Right atrium auricular region (tissue), 2 donors: ENCODE measurements at regions not wholly inside any gene's neighbourhood (a gene's known extent, or its start where the extent isn't known, plus 50 kb on each side); places are given as distances from the start of the nearest gene placed in this dataset.

Experiments used
- DNase-seq: peaks from one replicate; pipeline ENCODE4 v3.0.0-alpha.2; 2019; ENCODE audit warnings: low spot score
- H3K27ac ChIP-seq, 2 donors: fragments of 200-600 bp; sonication (generic); 1 replicate in 1 of 2; 2 replicates in 1 of 2; pipeline ENCODE4 v1.5.1; 2016 to 2019
- H3K27me3 ChIP-seq, 2 donors: fragments of 200-600 bp; sonication (generic); one replicate each; pipeline versions ENCODE4 v1.5.1 to v1.6.0; 2017 to 2019
- H3K36me3 ChIP-seq: fragments of 200-600 bp; sonication (generic); one replicate; pipeline ENCODE4 v1.5.1; 2016
- H3K4me1 ChIP-seq, 2 donors: fragments of 200-600 bp; sonication (generic); one replicate each; pipeline versions ENCODE4 v1.5.1 to v1.6.0; 2017 to 2019
- H3K4me3 ChIP-seq, 2 donors: fragments of 200-600 bp; sonication (generic); 1 replicate in 1 of 2; 2 replicates in 1 of 2; pipeline ENCODE4 v1.5.1; 2017 to 2019; ENCODE audit warnings: mild to moderate bottlenecking in 1 of 2, moderate library complexity in 1 of 2
- H3K9me3 ChIP-seq, 2 donors: fragments of 200-600 bp; sonication (generic); one replicate each; pipeline ENCODE4 v1.5.1; 2019
- TF ChIP-seq, protein P1 (sequence below), 2 donors: fragments of 200-600 bp; sonication (generic); IDR thresholded peaks; one replicate each; pipeline ENCODE4 v1.5.1; 2019; ENCODE audit warnings: antibody characterized with exemption in 2 of 2

DNA sequence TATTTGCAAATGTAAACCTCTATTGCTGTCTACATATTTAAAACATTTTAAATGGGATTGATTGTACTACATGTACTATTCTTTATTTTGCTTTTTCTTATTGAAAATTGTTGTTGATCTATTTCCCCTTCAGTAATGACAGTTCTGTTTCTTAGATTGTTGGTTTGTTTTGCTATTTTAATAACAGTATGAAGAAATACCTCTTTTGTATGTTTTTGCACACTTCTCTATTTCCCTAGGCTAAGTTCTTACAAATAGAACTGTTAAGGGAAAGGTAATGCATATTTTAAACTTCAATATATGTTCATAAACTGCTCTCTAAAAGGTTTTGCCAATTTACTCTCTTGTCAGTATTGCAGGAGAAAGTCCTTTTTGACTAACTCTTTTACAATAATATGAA is 195.0 kb upstream of the PRPS1L1 start:
- Histone ChIP-seq H3K9me3 (no peaks in the 10 kb centered on the region), H3K4me3 (no peak overlapping the region), H3K27ac (no peak overlapping the region), H3K27me3 (no peaks in the 10 kb centered on the region), H3K4me1 (peaks cover 0 to 4% of the 10 kb centered on the region in 2 donors), H3K36me3 (no peaks in the 10 kb centered on the region)
- TF ChIP-seq, protein P1, sequence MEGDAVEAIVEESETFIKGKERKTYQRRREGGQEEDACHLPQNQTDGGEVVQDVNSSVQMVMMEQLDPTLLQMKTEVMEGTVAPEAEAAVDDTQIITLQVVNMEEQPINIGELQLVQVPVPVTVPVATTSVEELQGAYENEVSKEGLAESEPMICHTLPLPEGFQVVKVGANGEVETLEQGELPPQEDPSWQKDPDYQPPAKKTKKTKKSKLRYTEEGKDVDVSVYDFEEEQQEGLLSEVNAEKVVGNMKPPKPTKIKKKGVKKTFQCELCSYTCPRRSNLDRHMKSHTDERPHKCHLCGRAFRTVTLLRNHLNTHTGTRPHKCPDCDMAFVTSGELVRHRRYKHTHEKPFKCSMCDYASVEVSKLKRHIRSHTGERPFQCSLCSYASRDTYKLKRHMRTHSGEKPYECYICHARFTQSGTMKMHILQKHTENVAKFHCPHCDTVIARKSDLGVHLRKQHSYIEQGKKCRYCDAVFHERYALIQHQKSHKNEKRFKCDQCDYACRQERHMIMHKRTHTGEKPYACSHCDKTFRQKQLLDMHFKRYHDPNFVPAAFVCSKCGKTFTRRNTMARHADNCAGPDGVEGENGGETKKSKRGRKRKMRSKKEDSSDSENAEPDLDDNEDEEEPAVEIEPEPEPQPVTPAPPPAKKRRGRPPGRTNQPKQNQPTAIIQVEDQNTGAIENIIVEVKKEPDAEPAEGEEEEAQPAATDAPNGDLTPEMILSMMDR (IDR thresholded peaks at IDR 0.05): no peak
- DNase-seq: no peak

DNA sequence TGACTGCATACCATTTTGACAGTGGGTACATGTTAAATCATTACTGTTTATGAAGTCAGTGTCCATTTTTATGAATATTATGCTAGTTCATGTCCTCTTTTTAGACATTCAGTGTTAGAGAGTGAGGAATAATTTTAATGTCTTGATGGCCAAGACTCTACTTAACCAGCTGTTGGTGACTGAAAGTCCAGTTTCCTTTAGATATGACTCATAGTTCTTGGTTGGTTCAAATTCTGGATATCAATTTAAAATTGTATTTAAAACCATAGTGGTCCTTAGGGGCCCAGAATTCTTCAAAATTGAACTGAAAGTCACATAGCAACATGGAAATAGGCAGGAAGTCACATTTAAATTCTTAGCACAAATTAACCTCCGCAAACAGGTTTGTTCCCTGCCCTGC is 196.5 kb upstream of the PRPS1L1 start:
- Histone ChIP-seq H3K9me3 (no peaks in the 10 kb centered on the region), H3K36me3 (no peaks in the 10 kb centered on the region), H3K4me1 (peaks cover 0 to 4% of the 10 kb centered on the region in 2 donors), H3K27ac (no peak overlapping the region), H3K27me3 (no peaks in the 10 kb centered on the region), H3K4me3 (no peak overlapping the region)
- TF ChIP-seq, protein P1 (IDR thresholded peaks at IDR 0.05): no peak
- DNase-seq: no peak

DNA sequence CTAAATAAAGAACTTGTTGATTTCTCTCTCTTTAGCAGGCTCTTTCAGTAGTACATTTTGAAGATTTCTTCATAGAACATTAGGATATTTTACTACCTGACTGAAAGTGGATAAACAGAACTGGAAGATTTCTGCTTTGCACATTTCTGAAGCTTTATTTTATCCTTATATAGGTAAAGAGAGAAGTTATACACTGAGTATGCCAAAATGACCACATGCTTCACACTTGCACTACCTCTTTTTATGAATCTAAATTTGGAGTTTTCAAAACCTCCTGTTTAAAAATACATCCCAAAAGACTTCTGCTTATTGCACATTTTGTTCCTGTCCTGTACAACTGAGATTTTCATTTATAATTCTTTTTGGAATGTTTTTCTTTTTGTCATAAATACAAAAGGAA is 197.4 kb upstream of the PRPS1L1 start:
- Histone ChIP-seq H3K27me3 (no peaks in the 10 kb centered on the region), H3K4me1 (peaks cover 0 to 4% of the 10 kb centered on the region in 2 donors), H3K27ac (no peak overlapping the region), H3K36me3 (no peaks in the 10 kb centered on the region), H3K4me3 (no peak overlapping the region), H3K9me3 (no peaks in the 10 kb centered on the region)
- DNase-seq: no peak
- TF ChIP-seq, protein P1 (IDR thresholded peaks at IDR 0.05): no peak

DNA sequence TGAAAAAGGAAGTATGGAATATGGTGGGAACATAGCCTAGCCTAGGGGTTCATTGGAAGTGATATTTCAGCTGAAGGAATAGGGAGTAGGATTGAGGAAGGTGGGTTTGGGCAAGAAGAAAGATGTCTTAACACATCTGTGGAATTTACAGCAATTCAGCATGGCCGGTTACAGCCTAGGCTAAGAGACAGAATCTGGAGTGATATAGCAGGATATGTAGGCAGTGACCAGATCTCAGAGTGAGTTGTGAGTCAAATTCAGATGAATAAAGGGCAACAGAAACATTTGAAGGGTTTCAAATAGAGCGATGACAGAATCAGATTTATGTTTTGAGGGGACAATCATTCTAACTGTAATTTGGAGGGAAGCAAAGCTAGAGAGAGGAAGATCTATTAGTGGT is 199.0 kb upstream of the PRPS1L1 start:
- Histone ChIP-seq H3K4me3 (no peak overlapping the region), H3K4me1 (peaks cover 0 to 4% of the 10 kb centered on the region in 2 donors), H3K36me3 (no peaks in the 10 kb centered on the region), H3K9me3 (no peaks in the 10 kb centered on the region), H3K27me3 (no peaks in the 10 kb centered on the region), H3K27ac (no peak overlapping the region)
- TF ChIP-seq, protein P1 (IDR thresholded peaks at IDR 0.05): no peak
- DNase-seq: no peak

DNA sequence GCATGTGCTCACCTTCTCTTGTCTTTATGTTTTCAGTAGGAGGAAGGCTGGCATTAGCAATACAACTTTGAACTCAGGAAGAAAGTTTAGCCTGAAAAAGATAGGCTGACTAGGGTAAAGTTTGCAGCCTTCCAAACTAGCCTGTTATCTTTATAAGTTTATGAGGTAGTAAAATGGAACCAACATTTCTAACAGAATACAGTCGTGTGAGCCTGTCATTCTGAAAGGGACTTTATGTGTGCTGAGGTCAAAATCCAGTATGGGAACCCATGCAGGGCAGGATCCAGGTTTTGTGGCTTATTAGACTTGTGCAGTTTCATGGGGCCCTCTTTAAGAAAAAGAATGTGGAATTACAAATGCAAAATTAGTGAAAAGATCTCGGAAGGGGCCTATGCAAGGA is 201.0 kb upstream of the PRPS1L1 start:
- Histone ChIP-seq H3K4me3 (no peak overlapping the region), H3K9me3 (no peaks in the 10 kb centered on the region), H3K27me3 (no peaks in the 10 kb centered on the region), H3K36me3 (no peaks in the 10 kb centered on the region), H3K27ac (no peak overlapping the region), H3K4me1 (peaks cover 0 to 4% of the 10 kb centered on the region in 2 donors)
- no peak for DNase-seq
- TF ChIP-seq, protein P1 (IDR thresholded peaks at IDR 0.05): no peak

DNA sequence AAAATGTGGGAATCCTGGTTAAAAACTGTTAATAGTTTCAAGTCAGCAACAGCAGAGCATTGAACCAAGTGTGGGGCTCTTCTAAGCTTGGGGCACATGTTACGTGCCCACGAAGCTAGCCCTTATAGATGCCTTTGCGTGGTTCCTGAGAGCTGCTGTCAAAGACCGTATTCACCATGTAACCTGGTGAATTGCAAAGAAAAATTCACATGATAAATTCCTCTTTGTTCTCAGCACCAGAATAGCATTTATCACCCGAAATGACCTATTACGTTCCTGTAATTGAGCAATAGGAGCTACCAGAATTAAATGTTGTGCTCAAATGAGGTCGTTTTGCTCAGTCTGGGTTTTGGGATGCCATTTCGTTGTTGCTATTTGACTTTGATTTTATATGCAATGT is 202.6 kb upstream of the PRPS1L1 start:
- Histone ChIP-seq H3K27ac (no peak overlapping the region), H3K4me3 (no peak overlapping the region), H3K9me3 (no peaks in the 10 kb centered on the region), H3K4me1 (peaks cover 0 to 4% of the 10 kb centered on the region in 2 donors), H3K36me3 (no peaks in the 10 kb centered on the region), H3K27me3 (no peaks in the 10 kb centered on the region)
- TF ChIP-seq, protein P1 (IDR thresholded peaks at IDR 0.05): no peak
- no peak for DNase-seq
